HepG2 (cell line): ENCODE measurements at regions not wholly inside any gene's neighbourhood (a gene's known extent, or its start where the extent isn't known, plus 50 kb on each side); places are given as distances from the start of the nearest gene placed in this dataset.

Experiments used
- CTCF ChIP-seq: sonication (generic); formaldehyde crosslinking; IDR thresholded peaks from 2 replicates; pipeline ENCODE4 v1.5.0; 2020; ENCODE audit warnings: mild to moderate bottlenecking, missing genetic modification reagents, moderate library complexity
- GTF2F1 ChIP-seq: fragments of 150-350 bp; IDR thresholded peaks from 2 replicates; pipeline ENCODE4 v1.6.1; 2014; ENCODE audit warnings: low read length
- IRF2 ChIP-seq: IDR thresholded peaks from 2 replicates; pipeline ENCODE4 v1.6.1; 2018; ENCODE audit warnings: missing genetic modification reagents, missing compliant biosample characterization
- MAX ChIP-seq: IDR thresholded peaks from 2 replicates; pipeline ENCODE4 v1.6.1; 2012; ENCODE audit warnings: inconsistent platforms
- MAZ ChIP-seq, 2 experiments: sonication (generic) in 1 of 2; formaldehyde crosslinking in 1 of 2; IDR thresholded peaks; 2 replicates each; pipeline versions ENCODE4 v1.5.0 to v1.6.1; 2012 to 2020; ENCODE audit warnings: low read depth in 2 of 2, mild to moderate bottlenecking in 2 of 2, borderline replicate concordance in 1 of 2, improper control_type of control experiment in 1 of 2, low read length in 1 of 2, missing genetic modification reagents in 1 of 2, moderate library complexity in 1 of 2
- POLR2AphosphoS5 ChIP-seq: IDR thresholded peaks from 2 replicates; pipeline ENCODE4 v1.6.1; 2012; ENCODE audit warnings: low read depth, low read length
- UBTF ChIP-seq: sonication (generic); formaldehyde crosslinking; IDR thresholded peaks from 2 replicates; pipeline ENCODE4 v1.4.0; 2020; ENCODE audit warnings: mild to moderate bottlenecking, missing genetic modification reagents
- YEATS2 ChIP-seq: sonication (generic); formaldehyde crosslinking; IDR thresholded peaks from 2 replicates; pipeline ENCODE4 v1.4.0; 2020; ENCODE audit warnings: missing genetic modification reagents, borderline replicate concordance
- YY1 ChIP-seq: IDR thresholded peaks from 2 replicates; pipeline ENCODE4 v1.6.1; 2011; ENCODE audit warnings: low read length, low read depth, moderate library complexity, mild to moderate bottlenecking; ENCODE audit not compliant: insufficient read depth, insufficient replicate concordance
- ZFX ChIP-seq: sonication (generic); formaldehyde crosslinking; IDR thresholded peaks from 2 replicates; pipeline ENCODE4 v1.4.0; 2020; ENCODE audit warnings: mild to moderate bottlenecking, low read depth, missing genetic modification reagents, moderate library complexity
- ZNF687 ChIP-seq: sonication (generic); formaldehyde crosslinking; IDR thresholded peaks from 2 replicates; pipeline ENCODE4 v1.5.1; 2020; ENCODE audit warnings: mild to moderate bottlenecking, missing genetic modification reagents, moderate library complexity
- TF ChIP-seq, protein P1 (sequence below): sonication (generic); formaldehyde crosslinking; IDR thresholded peaks from 2 replicates; pipeline ENCODE4 v1.9.0; 2021; ENCODE audit warnings: missing genetic modification reagents, borderline replicate concordance

- TF ChIP-seq ZFX (no peak), MAZ (IDR thresholded peaks at IDR 0.05; ENCODE audit: borderline replicate concordance, low read depth, low read length) (no peak), MAZ (CRISPR knock-in tag; IDR thresholded peaks at IDR 0.05; ENCODE audit: low read depth) (no peak), YEATS2 (CRISPR knock-in tag) (no peak), ZNF687 (CRISPR knock-in tag) (no peak), POLR2AphosphoS5 (no peak), GTF2F1 (no peak), UBTF (CRISPR knock-in tag) (no peak), IRF2 (CRISPR knock-in tag) (no peak), MAX (no peak), CTCF (CRISPR knock-in tag) (no peak), YY1 (no peak)
- TF ChIP-seq, protein P1, sequence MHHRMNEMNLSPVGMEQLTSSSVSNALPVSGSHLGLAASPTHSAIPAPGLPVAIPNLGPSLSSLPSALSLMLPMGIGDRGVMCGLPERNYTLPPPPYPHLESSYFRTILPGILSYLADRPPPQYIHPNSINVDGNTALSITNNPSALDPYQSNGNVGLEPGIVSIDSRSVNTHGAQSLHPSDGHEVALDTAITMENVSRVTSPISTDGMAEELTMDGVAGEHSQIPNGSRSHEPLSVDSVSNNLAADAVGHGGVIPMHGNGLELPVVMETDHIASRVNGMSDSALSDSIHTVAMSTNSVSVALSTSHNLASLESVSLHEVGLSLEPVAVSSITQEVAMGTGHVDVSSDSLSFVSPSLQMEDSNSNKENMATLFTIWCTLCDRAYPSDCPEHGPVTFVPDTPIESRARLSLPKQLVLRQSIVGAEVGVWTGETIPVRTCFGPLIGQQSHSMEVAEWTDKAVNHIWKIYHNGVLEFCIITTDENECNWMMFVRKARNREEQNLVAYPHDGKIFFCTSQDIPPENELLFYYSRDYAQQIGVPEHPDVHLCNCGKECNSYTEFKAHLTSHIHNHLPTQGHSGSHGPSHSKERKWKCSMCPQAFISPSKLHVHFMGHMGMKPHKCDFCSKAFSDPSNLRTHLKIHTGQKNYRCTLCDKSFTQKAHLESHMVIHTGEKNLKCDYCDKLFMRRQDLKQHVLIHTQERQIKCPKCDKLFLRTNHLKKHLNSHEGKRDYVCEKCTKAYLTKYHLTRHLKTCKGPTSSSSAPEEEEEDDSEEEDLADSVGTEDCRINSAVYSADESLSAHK (CRISPR knock-in tag) = no peak
Observed at GRCh38 chr1:65082346-65083040, 65.5 kb upstream of the AK4 start.
